Liver (tissue), 8 donors: ENCODE measurements at regions not wholly inside any gene's neighbourhood (a gene's known extent, or its start where the extent isn't known, plus 50 kb on each side); places are given as distances from the start of the nearest gene placed in this dataset.

ENCODE experiments used
- DNase-seq: peaks from one replicate; pipeline ENCODE4 v3.0.0-alpha.2; 2017; ENCODE audit warnings: low spot score
- H3K27ac ChIP-seq, 2 donors: one replicate each; pipeline ENCODE4 v1.7.0; 2013; ENCODE audit warnings: inconsistent platforms in 2 of 2, low read length in 2 of 2, control low read depth in 1 of 2, low read depth in 1 of 2, mild to moderate bottlenecking in 1 of 2
- H3K27me3 ChIP-seq, 4 donors: one replicate each; pipeline versions ENCODE4 v1.6.1 to v1.7.0; 2013; ENCODE audit warnings: low read length in 3 of 4, inconsistent platforms in 1 of 4, mild to moderate bottlenecking in 1 of 4, moderate library complexity in 1 of 4; ENCODE audit not compliant: control insufficient read depth in 4 of 4, insufficient read depth in 4 of 4
- H3K36me3 ChIP-seq, 4 donors: one replicate each; pipeline versions ENCODE4 v1.6.1 to v1.7.0; 2013; ENCODE audit warnings: low read length in 3 of 4, mild to moderate bottlenecking in 3 of 4, low read depth in 1 of 4, moderate library complexity in 1 of 4; ENCODE audit not compliant: control insufficient read depth in 4 of 4, insufficient read depth in 3 of 4
- H3K4me1 ChIP-seq, 4 donors: one replicate each; pipeline versions ENCODE4 v1.6.1 to v1.7.0; 2013; ENCODE audit warnings: low read length in 3 of 4, mild to moderate bottlenecking in 3 of 4, moderate library complexity in 1 of 4; ENCODE audit not compliant: control insufficient read depth in 4 of 4, insufficient read depth in 4 of 4
- H3K4me3 ChIP-seq, 3 donors: one replicate each; pipeline versions ENCODE4 v1.6.1 to v1.7.0; 2013; ENCODE audit warnings: low read length in 3 of 3, control low read depth in 1 of 3, low read depth in 1 of 3, mild to moderate bottlenecking in 1 of 3
- H3K9ac ChIP-seq, 2 donors: one replicate each; pipeline ENCODE4 v1.7.0; 2013; ENCODE audit warnings: low read length in 2 of 2, mild to moderate bottlenecking in 2 of 2, moderate library complexity in 2 of 2, control low read depth in 1 of 2, low read depth in 1 of 2
- H3K9me3 ChIP-seq, 4 donors: one replicate each; pipeline versions ENCODE4 v1.6.1 to v1.7.0; 2013; ENCODE audit warnings: low read length in 3 of 4; ENCODE audit not compliant: control insufficient read depth in 4 of 4
- EGR1 ChIP-seq, 2 donors: IDR thresholded peaks; 2 replicates each; pipeline ENCODE4 v1.6.1; 2016 to 2018; ENCODE audit warnings: antibody characterized with exemption in 2 of 2, low read depth in 2 of 2
- FOXA1 ChIP-seq: IDR thresholded peaks from 2 replicates; pipeline ENCODE4 v1.6.1; 2016; ENCODE audit warnings: antibody characterized with exemption
- FOXA2 ChIP-seq: IDR thresholded peaks from 2 replicates; pipeline ENCODE4 v1.6.1; 2016; ENCODE audit warnings: antibody characterized with exemption
- GABPA ChIP-seq, 2 donors: IDR thresholded peaks in 1 of 2; conservative IDR thresholded peaks in 1 of 2; 2 replicates each; pipeline ENCODE4 v1.6.1; 2016; ENCODE audit warnings: antibody characterized with exemption in 2 of 2, mild to moderate bottlenecking in 1 of 2, moderate library complexity in 1 of 2
- HNF4A ChIP-seq, 2 donors: conservative IDR thresholded peaks; 2 replicates each; pipeline ENCODE4 v1.6.1; 2016; ENCODE audit warnings: antibody characterized with exemption in 2 of 2, mild to moderate bottlenecking in 2 of 2
- HNF4G ChIP-seq: IDR thresholded peaks from 2 replicates; pipeline ENCODE4 v1.6.1; 2016; ENCODE audit warnings: antibody characterized with exemption
- JUND ChIP-seq, 2 donors: IDR thresholded peaks; 2 replicates each; pipeline ENCODE4 v1.6.1; 2016; ENCODE audit warnings: antibody characterized with exemption in 2 of 2
- NR2F2 ChIP-seq: IDR thresholded peaks from 2 replicates; pipeline ENCODE4 v1.6.1; 2016; ENCODE audit warnings: antibody characterized with exemption
- RAD21 ChIP-seq, 2 donors: IDR thresholded peaks; 2 replicates each; pipeline ENCODE4 v1.6.1; 2016; ENCODE audit warnings: antibody characterized with exemption in 2 of 2, mild to moderate bottlenecking in 2 of 2
- RXRA ChIP-seq, 2 donors: IDR thresholded peaks; 2 replicates each; pipeline ENCODE4 v1.6.1; 2017 to 2018; ENCODE audit warnings: antibody characterized with exemption in 2 of 2, mild to moderate bottlenecking in 1 of 2
- SP1 ChIP-seq: IDR thresholded peaks from 2 replicates; pipeline ENCODE4 v1.6.1; 2018; ENCODE audit warnings: antibody characterized with exemption, mild to moderate bottlenecking
- TAF1 ChIP-seq: conservative IDR thresholded peaks from 2 replicates; pipeline ENCODE4 v1.6.1; 2016; ENCODE audit warnings: antibody characterized with exemption, mild to moderate bottlenecking
- YY1 ChIP-seq: IDR thresholded peaks from 2 replicates; pipeline ENCODE4 v1.6.1; 2016; ENCODE audit warnings: antibody characterized with exemption, mild to moderate bottlenecking
- WGBS: extraction: QIAGEN DNeasy Blood & Tissue Kit; methylation state at CpG from one replicate; pipeline ENCODE4 v1.1.7; 2013; 5-methylcytosine and 5-hydroxymethylcytosine counted together
- TF ChIP-seq, protein P1 (sequence below): IDR thresholded peaks from 2 replicates; pipeline ENCODE4 v1.6.1; 2016; ENCODE audit warnings: antibody characterized with exemption, mild to moderate bottlenecking
- TF ChIP-seq, protein P2 (sequence below): fragments of 150-350 bp; IDR thresholded peaks from 2 replicates; pipeline ENCODE4 v1.5.1; 2017; ENCODE audit warnings: improper control_type of control experiment, low read depth, low read length; ENCODE audit not compliant: missing input control
- TF ChIP-seq, protein P3 (sequence below): IDR thresholded peaks from 2 replicates; pipeline ENCODE4 v1.6.1; 2016; ENCODE audit warnings: antibody characterized with exemption
- TF ChIP-seq, protein P4 (sequence below): IDR thresholded peaks from 2 replicates; pipeline ENCODE4 v1.6.1; 2016; ENCODE audit warnings: antibody characterized with exemption
- TF ChIP-seq, protein P5 (sequence below): IDR thresholded peaks from 2 replicates; pipeline ENCODE4 v1.6.1; 2016; ENCODE audit warnings: antibody characterized with exemption
- donor health status: healthy.
- donor health status: healthy.
- donor health status: healthy.
- donor health status: healthy.
- donor health status: healthy.

DNA sequence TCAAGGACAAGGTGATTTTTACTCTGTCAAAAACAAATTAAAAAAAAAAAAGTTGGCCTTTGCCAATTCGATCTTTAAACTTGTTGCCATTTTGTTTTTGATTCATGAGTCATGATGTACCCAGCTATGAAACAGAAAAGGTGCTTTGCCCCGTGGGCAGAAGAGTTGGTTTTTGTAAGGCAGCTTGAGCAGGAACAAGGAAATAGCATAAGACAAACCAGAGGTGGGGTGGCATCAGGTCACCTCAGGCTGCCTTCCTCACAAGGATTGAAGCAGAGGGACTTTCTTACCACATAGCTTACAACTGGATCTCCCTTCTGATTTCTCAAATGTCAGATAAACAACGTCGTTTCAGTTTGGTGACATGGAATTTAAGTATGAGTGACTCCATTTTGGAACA lies 123.8 kb downstream of the ARL4C start (continued):
- TF ChIP-seq, protein P1, sequence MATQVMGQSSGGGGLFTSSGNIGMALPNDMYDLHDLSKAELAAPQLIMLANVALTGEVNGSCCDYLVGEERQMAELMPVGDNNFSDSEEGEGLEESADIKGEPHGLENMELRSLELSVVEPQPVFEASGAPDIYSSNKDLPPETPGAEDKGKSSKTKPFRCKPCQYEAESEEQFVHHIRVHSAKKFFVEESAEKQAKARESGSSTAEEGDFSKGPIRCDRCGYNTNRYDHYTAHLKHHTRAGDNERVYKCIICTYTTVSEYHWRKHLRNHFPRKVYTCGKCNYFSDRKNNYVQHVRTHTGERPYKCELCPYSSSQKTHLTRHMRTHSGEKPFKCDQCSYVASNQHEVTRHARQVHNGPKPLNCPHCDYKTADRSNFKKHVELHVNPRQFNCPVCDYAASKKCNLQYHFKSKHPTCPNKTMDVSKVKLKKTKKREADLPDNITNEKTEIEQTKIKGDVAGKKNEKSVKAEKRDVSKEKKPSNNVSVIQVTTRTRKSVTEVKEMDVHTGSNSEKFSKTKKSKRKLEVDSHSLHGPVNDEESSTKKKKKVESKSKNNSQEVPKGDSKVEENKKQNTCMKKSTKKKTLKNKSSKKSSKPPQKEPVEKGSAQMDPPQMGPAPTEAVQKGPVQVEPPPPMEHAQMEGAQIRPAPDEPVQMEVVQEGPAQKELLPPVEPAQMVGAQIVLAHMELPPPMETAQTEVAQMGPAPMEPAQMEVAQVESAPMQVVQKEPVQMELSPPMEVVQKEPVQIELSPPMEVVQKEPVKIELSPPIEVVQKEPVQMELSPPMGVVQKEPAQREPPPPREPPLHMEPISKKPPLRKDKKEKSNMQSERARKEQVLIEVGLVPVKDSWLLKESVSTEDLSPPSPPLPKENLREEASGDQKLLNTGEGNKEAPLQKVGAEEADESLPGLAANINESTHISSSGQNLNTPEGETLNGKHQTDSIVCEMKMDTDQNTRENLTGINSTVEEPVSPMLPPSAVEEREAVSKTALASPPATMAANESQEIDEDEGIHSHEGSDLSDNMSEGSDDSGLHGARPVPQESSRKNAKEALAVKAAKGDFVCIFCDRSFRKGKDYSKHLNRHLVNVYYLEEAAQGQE = no peak
- TF ChIP-seq FOXA2 = no peak
- TF ChIP-seq SP1 = no peak
- no peak for TF ChIP-seq GABPA (IDR thresholded peaks at IDR 0.05 in 1 of 2, conservative IDR thresholded peaks at IDR 0.05 in 1 of 2)

DNA sequence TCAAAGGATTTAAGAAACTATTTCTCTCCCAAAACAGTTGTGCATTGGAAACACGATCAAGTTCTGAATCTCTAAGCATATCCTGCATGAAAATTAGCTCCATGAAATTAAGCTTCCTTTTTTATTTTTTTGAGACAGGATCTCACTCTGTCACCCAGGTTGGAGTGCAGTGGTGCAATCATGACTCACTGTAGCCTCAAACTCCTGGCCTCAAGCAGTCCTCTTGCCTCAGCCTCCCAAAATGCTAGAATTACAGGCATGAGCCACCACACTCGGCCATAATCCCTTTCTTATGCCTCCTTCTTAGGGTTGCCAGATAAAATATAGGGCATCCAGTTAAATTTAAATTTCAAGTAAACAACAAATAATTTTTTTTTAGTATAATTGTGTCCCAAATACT lies 124.4 kb downstream of the ARL4C start:
- no peaks in the 10 kb centered on the region for H3K36me3 ChIP-seq
- DNase-seq = no peak

More for the DNA sequence above, 124.4 kb downstream of the ARL4C start:
- Histone ChIP-seq H3K4me1 (no peaks in the 10 kb centered on the region), H3K27ac (no peak overlapping the region), H3K9ac (no peak overlapping the region), H3K9me3 (no peaks in the 10 kb centered on the region), H3K4me3 (no peak overlapping the region), H3K27me3 (no peaks in the 10 kb centered on the region)
- no peak for TF ChIP-seq FOXA2
- TF ChIP-seq EGR1 (IDR thresholded peaks at IDR 0.05; ENCODE audit: low read depth in 2 of 2) = no peak
- TF ChIP-seq RXRA (IDR thresholded peaks at IDR 0.05) = no peak
- no peak for TF ChIP-seq HNF4G
- TF ChIP-seq TAF1 = no peak
- no peak for TF ChIP-seq HNF4A (conservative IDR thresholded peaks at IDR 0.05)
- no peak for TF ChIP-seq YY1
- TF ChIP-seq, protein P2, sequence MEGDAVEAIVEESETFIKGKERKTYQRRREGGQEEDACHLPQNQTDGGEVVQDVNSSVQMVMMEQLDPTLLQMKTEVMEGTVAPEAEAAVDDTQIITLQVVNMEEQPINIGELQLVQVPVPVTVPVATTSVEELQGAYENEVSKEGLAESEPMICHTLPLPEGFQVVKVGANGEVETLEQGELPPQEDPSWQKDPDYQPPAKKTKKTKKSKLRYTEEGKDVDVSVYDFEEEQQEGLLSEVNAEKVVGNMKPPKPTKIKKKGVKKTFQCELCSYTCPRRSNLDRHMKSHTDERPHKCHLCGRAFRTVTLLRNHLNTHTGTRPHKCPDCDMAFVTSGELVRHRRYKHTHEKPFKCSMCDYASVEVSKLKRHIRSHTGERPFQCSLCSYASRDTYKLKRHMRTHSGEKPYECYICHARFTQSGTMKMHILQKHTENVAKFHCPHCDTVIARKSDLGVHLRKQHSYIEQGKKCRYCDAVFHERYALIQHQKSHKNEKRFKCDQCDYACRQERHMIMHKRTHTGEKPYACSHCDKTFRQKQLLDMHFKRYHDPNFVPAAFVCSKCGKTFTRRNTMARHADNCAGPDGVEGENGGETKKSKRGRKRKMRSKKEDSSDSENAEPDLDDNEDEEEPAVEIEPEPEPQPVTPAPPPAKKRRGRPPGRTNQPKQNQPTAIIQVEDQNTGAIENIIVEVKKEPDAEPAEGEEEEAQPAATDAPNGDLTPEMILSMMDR = no peak
- TF ChIP-seq, protein P1 = no peak
- TF ChIP-seq RAD21 (IDR thresholded peaks at IDR 0.05) = no peak
- TF ChIP-seq GABPA (IDR thresholded peaks at IDR 0.05 in 1 of 2, conservative IDR thresholded peaks at IDR 0.05 in 1 of 2) = no peak
- no peak for TF ChIP-seq JUND (IDR thresholded peaks at IDR 0.05)
- TF ChIP-seq, protein P3, sequence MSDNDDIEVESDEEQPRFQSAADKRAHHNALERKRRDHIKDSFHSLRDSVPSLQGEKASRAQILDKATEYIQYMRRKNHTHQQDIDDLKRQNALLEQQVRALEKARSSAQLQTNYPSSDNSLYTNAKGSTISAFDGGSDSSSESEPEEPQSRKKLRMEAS = no peak
- TF ChIP-seq, protein P4, sequence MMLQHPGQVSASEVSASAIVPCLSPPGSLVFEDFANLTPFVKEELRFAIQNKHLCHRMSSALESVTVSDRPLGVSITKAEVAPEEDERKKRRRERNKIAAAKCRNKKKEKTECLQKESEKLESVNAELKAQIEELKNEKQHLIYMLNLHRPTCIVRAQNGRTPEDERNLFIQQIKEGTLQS = no peak
- TF ChIP-seq FOXA1 = no peak
- no peak for TF ChIP-seq SP1
- TF ChIP-seq, protein P5, sequence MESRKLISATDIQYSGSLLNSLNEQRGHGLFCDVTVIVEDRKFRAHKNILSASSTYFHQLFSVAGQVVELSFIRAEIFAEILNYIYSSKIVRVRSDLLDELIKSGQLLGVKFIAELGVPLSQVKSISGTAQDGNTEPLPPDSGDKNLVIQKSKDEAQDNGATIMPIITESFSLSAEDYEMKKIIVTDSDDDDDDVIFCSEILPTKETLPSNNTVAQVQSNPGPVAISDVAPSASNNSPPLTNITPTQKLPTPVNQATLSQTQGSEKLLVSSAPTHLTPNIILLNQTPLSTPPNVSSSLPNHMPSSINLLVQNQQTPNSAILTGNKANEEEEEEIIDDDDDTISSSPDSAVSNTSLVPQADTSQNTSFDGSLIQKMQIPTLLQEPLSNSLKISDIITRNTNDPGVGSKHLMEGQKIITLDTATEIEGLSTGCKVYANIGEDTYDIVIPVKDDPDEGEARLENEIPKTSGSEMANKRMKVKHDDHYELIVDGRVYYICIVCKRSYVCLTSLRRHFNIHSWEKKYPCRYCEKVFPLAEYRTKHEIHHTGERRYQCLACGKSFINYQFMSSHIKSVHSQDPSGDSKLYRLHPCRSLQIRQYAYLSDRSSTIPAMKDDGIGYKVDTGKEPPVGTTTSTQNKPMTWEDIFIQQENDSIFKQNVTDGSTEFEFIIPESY = no peak
- TF ChIP-seq NR2F2 = no peak
- 87% methylated on average over 2 of the region's 2 CpGs for WGBS
